ENCODE measurements at regions not wholly inside any gene's neighbourhood (a gene's known extent, or its start where the extent isn't known, plus 50 kb on each side); places are given as distances from the start of the nearest gene placed in this dataset.

- Histone ChIP-seq H3K4me2 (ENCODE audit: low read depth, low read length) (no peak overlapping the region), H2AFZ (replicated peaks; ENCODE audit: low read length, poor library complexity) (peak overlapping the region; percentile 14), H2BK5ac (ENCODE audit: low read depth, low read length, poor library complexity, severe bottlenecking) (no peak overlapping the region), H3K4me3 (ENCODE audit: insufficient read depth, low read depth, low read length) (no peak overlapping the region), H4K91ac (ENCODE audit: insufficient read depth, low read depth, low read length) (no peak overlapping the region), H3K27me3 (ENCODE audit: control insufficient read depth, insufficient read depth, low read length) (peaks cover 6% of the 10 kb centered on the region; the same call in 1 of the 2 replicates), H4K20me1 (ENCODE audit: insufficient read depth, low read length) (no peaks in the 10 kb centered on the region), H3K56ac (ENCODE audit: extremely low read depth, insufficient read depth, low read length) (no peak overlapping the region), H2BK120ac (ENCODE audit: low read depth, low read length) (no peak overlapping the region), H3K27ac (ENCODE audit: insufficient read depth, low read length) (no peak overlapping the region), H3K23ac (ENCODE audit: low read depth, low read length) (no peak overlapping the region), H4K8ac (ENCODE audit: low read depth in 2 of 2, low read length in 2 of 2) (no peak overlapping the region), H3K9me3 (ENCODE audit: control insufficient read depth, insufficient read depth, low read length) (no peaks in the 10 kb centered on the region), H2AK5ac (ENCODE audit: low read depth, low read length) (no peak overlapping the region), H3K9ac (ENCODE audit: low read depth, low read length) (no peak overlapping the region), H3K79me1 (ENCODE audit: low read depth in 1 of 2, low read length in 2 of 2) (no peaks in the 10 kb centered on the region), H3K4me1 (ENCODE audit: control insufficient read depth, insufficient read depth, low read length) (no peaks in the 10 kb centered on the region), H4K5ac (ENCODE audit: low read depth, low read length) (no peak overlapping the region), H3K18ac (ENCODE audit: low read depth, low read length) (no peak overlapping the region), H2BK15ac (ENCODE audit: low read depth, low read length) (no peak overlapping the region), H3K9me1 (ENCODE audit: insufficient read depth, low read length) (no peaks in the 10 kb centered on the region), H3K4ac (ENCODE audit: low read depth, low read length) (no peak overlapping the region), H2BK20ac (ENCODE audit: low read depth, low read length) (no peak overlapping the region), H2AK9ac (replicated peaks; ENCODE audit: low read depth, low read length, poor library complexity) (peak overlapping the region; percentile 55), H3K14ac (replicated peaks; ENCODE audit: low read depth, low read length) (no peak overlapping the region), H3K36me3 (ENCODE audit: control insufficient read depth, insufficient read depth, low read length) (no peaks in the 10 kb centered on the region)
- intact Hi-C loops (cut with micrococcal nuclease) (no loop called here), in situ Hi-C loops (cut with MboI; ENCODE audit: low sequenced_read_pairs) (no loop called here), dilution Hi-C loops (cut with HindIII; ENCODE audit: low sequenced_read_pairs, unreplicated experiment) (no loop called here)
- DNase-seq (no peak), ATAC-seq (ENCODE audit: low read depth) (no peak)
- BruUV-seq (replicated peaks): no TSS peak
- TF ChIP-seq USF2 (IDR thresholded peaks at IDR 0.05; ENCODE audit: low read depth, low read length): no peak
- no peak for TF ChIP-seq RCOR1 (IDR thresholded peaks at IDR 0.05; ENCODE audit: insufficient replicate concordance, low read length)
- TF ChIP-seq CEBPB (IDR thresholded peaks at IDR 0.05; ENCODE audit: low read depth, low read length): no peak
- TF ChIP-seq, protein P1, sequence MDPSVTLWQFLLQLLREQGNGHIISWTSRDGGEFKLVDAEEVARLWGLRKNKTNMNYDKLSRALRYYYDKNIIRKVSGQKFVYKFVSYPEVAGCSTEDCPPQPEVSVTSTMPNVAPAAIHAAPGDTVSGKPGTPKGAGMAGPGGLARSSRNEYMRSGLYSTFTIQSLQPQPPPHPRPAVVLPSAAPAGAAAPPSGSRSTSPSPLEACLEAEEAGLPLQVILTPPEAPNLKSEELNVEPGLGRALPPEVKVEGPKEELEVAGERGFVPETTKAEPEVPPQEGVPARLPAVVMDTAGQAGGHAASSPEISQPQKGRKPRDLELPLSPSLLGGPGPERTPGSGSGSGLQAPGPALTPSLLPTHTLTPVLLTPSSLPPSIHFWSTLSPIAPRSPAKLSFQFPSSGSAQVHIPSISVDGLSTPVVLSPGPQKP (IDR thresholded peaks at IDR 0.05; ENCODE audit: borderline replicate concordance, low read depth, low read length): no peak
- TF ChIP-seq MAZ (IDR thresholded peaks at IDR 0.05; ENCODE audit: borderline replicate concordance, low read depth, low read length): no peak
- no peak for TF ChIP-seq MXI1 (IDR thresholded peaks at IDR 0.05; ENCODE audit: borderline replicate concordance, low read depth, low read length)
- TF ChIP-seq POLR2A (IDR thresholded peaks at IDR 0.05; ENCODE audit: low read depth, low read length): no peak
- no peak for TF ChIP-seq NFE2L2 (IDR thresholded peaks at IDR 0.05; ENCODE audit: low read depth, low read length)
- TF ChIP-seq RFX5 (IDR thresholded peaks at IDR 0.05; ENCODE audit: low read depth, low read length): no peak
- no peak for TF ChIP-seq BHLHE40 (IDR thresholded peaks at IDR 0.05; ENCODE audit: low read depth, low read length)
- no peak for TF ChIP-seq MAFK (IDR thresholded peaks at IDR 0.05; ENCODE audit: low read depth, low read length)
- TF ChIP-seq SMC3 (IDR thresholded peaks at IDR 0.05; ENCODE audit: low read depth, low read length): no peak
- no peak for TF ChIP-seq FOS (IDR thresholded peaks at IDR 0.05; ENCODE audit: low read depth, low read length)
- TF ChIP-seq CHD1 (IDR thresholded peaks at IDR 0.05; ENCODE audit: low read depth, low read length): no peak
- TF ChIP-seq CTCF (conservative IDR thresholded peaks at IDR 0.05; ENCODE audit: low read depth, low read length): no peak
- no peak for TF ChIP-seq RAD21 (IDR thresholded peaks at IDR 0.05; ENCODE audit: low read length)
- ChIA-PET POLR2A (ENCODE audit: unreplicated experiment) (no interaction called here), CTCF (no interaction called here)
- 84% methylated on average over 4 of the region's 18 CpGs; no CpG with 5 or more reads in 1 of the 2 experiments for WGBS, 2 experiments (ENCODE audit: extremely low coverage in 2 of 2, insufficient read length in 1 of 2)
Measured at GRCh38 chr3:13241621-13242363, 168.6 kb upstream of the IQSEC1 start.
